Thyroid gland (tissue), 4 donors: ENCODE measurements at regions not wholly inside any gene's neighbourhood (a gene's known extent, or its start where the extent isn't known, plus 50 kb on each side); places are given as distances from the start of the nearest gene placed in this dataset.

Experiments
- DNase-seq, 2 donors: peaks; one replicate each; pipeline ENCODE4 v3.0.0-alpha.2; 2019
- H3K27ac ChIP-seq, 3 donors: fragments of 200-600 bp; sonication (generic); 1 replicate in 2 of 3; 2 replicates in 1 of 3; pipeline ENCODE4 v1.5.1; 2016 to 2019; ENCODE audit warnings: mild to moderate bottlenecking in 1 of 3, moderate library complexity in 1 of 3
- H3K27me3 ChIP-seq: fragments of 200-600 bp; sonication (generic); one replicate; pipeline ENCODE4 v1.5.1; 2019
- H3K36me3 ChIP-seq, 2 donors: fragments of 200-600 bp; sonication (generic); one replicate each; pipeline ENCODE4 v1.5.1; 2016 to 2019
- H3K4me1 ChIP-seq, 2 donors: fragments of 200-600 bp; sonication (generic); one replicate each; pipeline ENCODE4 v1.5.1; 2017 to 2019
- H3K4me3 ChIP-seq, 3 donors: fragments of 200-600 bp; sonication (generic); replicated peaks in 1 of 3; 1 replicate in 2 of 3; 2 replicates in 1 of 3; pipeline ENCODE4 v1.5.1; 2016; ENCODE audit warnings: mild to moderate bottlenecking in 1 of 3
- H3K9me3 ChIP-seq: fragments of 200-600 bp; sonication (generic); one replicate; pipeline ENCODE4 v1.5.1; 2017
- CTCF ChIP-seq, 6 experiments: fragments of 200-600 bp in 3 of 6; fragments of 450-650 bp in 3 of 6; sonication (generic) in 3 of 6; IDR thresholded peaks; one replicate each; pipeline ENCODE4 v1.5.1; 2016 to 2019; ENCODE audit warnings: antibody characterized with exemption in 6 of 6, mild to moderate bottlenecking in 2 of 6, inconsistent platforms in 1 of 6, moderate library complexity in 1 of 6
- POLR2A ChIP-seq, 2 donors: fragments of 450-650 bp; IDR thresholded peaks; one replicate each; pipeline ENCODE4 v1.6.1; 2017; ENCODE audit warnings: antibody characterized with exemption in 2 of 2, mild to moderate bottlenecking in 2 of 2, moderate library complexity in 1 of 2
- WGBS, 2 donors: methylation state at CpG; one replicate each; pipeline ENCODE4 v1.1.5; 2017; 5-methylcytosine and 5-hydroxymethylcytosine counted together
- intact Hi-C: fragments of 100-400 bp; cut with DNase I; formaldehyde crosslinking; loops from one replicate; pipeline ENCODE4 v1.15.1; 2023

- WGBS, 2 donors, result 89 to 96% methylated on average over 2 of the region's 2 CpGs
- Histone ChIP-seq H3K36me3 (no peaks in the 10 kb centered on the region), H3K27ac (no peak overlapping the region), H3K4me3 (no peak overlapping the region), H3K9me3 (no peaks in the 10 kb centered on the region), H3K4me1 (peaks cover 12 to 15% of the 10 kb centered on the region in 2 donors), H3K27me3 (no peaks in the 10 kb centered on the region)
- no peak for DNase-seq
- intact Hi-C loops, result no loop called here
- TF ChIP-seq CTCF (IDR thresholded peaks at IDR 0.05) (no peak), POLR2A (IDR thresholded peaks at IDR 0.05) (no peak)
Measured at GRCh38 chr13:40398065-40398464, 268.4 kb downstream of the FOXO1 start.

DNA sequence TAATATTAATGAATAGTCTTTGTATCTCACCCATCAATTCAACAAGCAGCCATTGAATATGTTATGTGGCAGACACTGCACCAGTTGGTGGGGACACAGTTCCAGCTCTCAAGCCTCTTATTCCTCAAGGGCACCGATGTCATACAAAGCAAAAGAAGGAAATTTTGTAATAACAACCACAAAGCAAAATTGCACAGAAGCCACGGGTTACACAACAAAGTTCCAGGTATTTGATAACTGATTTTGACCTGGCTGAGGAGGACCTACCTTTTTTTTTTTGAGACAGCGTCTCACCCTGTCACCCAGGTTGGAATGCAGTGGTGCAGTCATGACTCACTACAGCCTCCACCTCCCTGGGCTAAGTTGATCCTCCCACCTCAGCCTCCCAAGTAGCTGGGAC, 266.7 kb downstream of the FOXO1 start:
- 81 to 89% methylated on average over 3 of the region's 3 CpGs for WGBS, 2 donors
- Histone ChIP-seq H3K27me3 (no peaks in the 10 kb centered on the region), H3K27ac (no peak overlapping the region), H3K4me1 (peaks cover 15 to 21% of the 10 kb centered on the region in 2 donors), H3K36me3 (no peaks in the 10 kb centered on the region), H3K4me3 (no peak overlapping the region), H3K9me3 (no peaks in the 10 kb centered on the region)
- no peak for DNase-seq
- intact Hi-C loops, result no loop called here
- no peak for TF ChIP-seq CTCF (IDR thresholded peaks at IDR 0.05)
- no peak for TF ChIP-seq POLR2A (IDR thresholded peaks at IDR 0.05)

GRCh38 chr13:40401911-40402776, 264.3 kb downstream of the FOXO1 start:
- peaks cover 15 to 32% of the 10 kb centered on the region in 2 donors for H3K4me1 ChIP-seq
- H3K27ac ChIP-seq, result peak overlapping the region in 2 of 3 donors; percentile 53 to 76
- no peaks in the 10 kb centered on the region for H3K36me3 ChIP-seq
- TF ChIP-seq CTCF (IDR thresholded peaks at IDR 0.05) (no peak), POLR2A (IDR thresholded peaks at IDR 0.05) (no peak)
- no peak overlapping the region for H3K4me3 ChIP-seq
- 18 to 21% methylated on average over 13 of the region's 13 CpGs for WGBS, 2 donors
- H3K9me3 ChIP-seq, result no peaks in the 10 kb centered on the region
- DNase-seq, result peak; percentile 89 to 92
- no peaks in the 10 kb centered on the region for H3K27me3 ChIP-seq
- intact Hi-C loops, result no loop called here

DNA sequence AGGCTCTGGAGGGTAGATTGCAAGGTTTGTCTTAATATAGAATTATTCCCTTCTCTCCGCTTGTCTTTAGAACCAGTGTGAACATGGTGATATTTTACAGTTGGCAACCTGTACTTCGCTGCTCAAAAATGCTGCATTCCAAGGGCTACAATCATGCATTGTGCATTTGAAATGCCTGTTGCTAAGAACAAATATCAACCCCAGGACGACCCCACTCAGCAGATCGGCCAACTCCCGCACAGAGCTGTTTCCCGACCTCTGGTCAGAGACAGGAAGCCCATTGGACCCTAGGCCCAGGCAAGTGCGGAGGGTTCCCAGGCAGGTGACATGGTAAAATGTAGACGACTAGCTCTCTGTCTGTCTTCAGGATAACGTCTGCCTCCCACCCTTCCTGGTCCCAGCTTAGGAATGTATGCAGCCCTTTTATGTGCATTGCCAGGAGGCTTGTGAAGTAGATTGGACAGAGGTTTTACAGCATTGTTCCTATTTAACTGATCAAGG, 263.5 kb downstream of the FOXO1 start:
- H3K27me3 ChIP-seq, result no peaks in the 10 kb centered on the region
- peaks cover 15 to 32% of the 10 kb centered on the region in 2 donors for H3K4me1 ChIP-seq
- no peak overlapping the region for H3K4me3 ChIP-seq
- 59 to 72% methylated on average over 9 of the region's 9 CpGs for WGBS, 2 donors
- intact Hi-C loops, result no loop called here
- no peak for TF ChIP-seq CTCF (IDR thresholded peaks at IDR 0.05)
- H3K9me3 ChIP-seq, result no peaks in the 10 kb centered on the region
- no peaks in the 10 kb centered on the region for H3K36me3 ChIP-seq
- peak overlapping the region in 2 of 3 donors; percentile 53 to 76 for H3K27ac ChIP-seq
- DNase-seq, result no peak
